ENCODE measurements at regions not wholly inside any gene's neighbourhood (a gene's known extent, or its start where the extent isn't known, plus 50 kb on each side); places are given as distances from the start of the nearest gene placed in this dataset.

- TF ChIP-seq CTCF (IDR thresholded peaks at IDR 0.05) (no peak), ZFX (IDR thresholded peaks at IDR 0.05; ENCODE audit: borderline replicate concordance) (no peak)
Observed at GRCh38 chr3:30130391-30130790, 476.0 kb upstream of the TGFBR2 start.

All from 22Rv1 (cell line).